ENCODE measurements at regions not wholly inside any gene's neighbourhood (a gene's known extent, or its start where the extent isn't known, plus 50 kb on each side); places are given as distances from the start of the nearest gene placed in this dataset.
"Not testable (repeated sequence)": the region's sequence is repeated elsewhere in the genome, so short reads cannot be mapped to it uniquely, and the experiment has no call there.

DNA sequence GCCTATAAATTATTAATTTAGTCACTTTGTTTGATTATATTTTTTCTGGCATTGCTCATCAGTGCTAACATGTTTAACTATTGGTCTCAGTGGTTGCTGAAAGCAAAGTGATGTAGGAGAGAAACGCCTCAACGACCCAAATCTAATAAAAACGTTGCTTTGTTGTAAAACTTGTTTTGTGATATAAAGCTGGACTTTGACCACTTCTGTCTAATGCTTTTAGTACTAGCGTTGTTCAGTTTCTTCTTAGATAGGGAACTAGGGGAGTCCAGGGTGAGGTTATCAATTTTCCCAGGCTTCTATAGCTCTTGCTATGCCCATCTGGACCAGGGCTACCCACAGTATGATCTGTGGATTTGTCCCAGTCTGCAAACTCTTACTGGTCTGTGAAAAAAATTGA lies 80.6 kb upstream of the TBC1D5 start:
- Histone ChIP-seq H2AFZ (ENCODE audit: low read depth) (no peak overlapping the region), H3K4me3 (IDR thresholded peaks at IDR 0.05; ENCODE audit: insufficient read depth, low read depth, low read length) (no peak overlapping the region), H3K27me3 (ENCODE audit: insufficient read depth, low read depth) (no peaks in the 10 kb centered on the region), H3K36me3 (ENCODE audit: insufficient read depth) (no peaks in the 10 kb centered on the region), H3K4me2 (no peak overlapping the region), H3K4me1 (ENCODE audit: low read depth, poor library complexity, severe bottlenecking) (no peaks in the 10 kb centered on the region), H4K20me1 (ENCODE audit: insufficient read depth) (no peaks in the 10 kb centered on the region), H3K9ac (no peak overlapping the region), H3K79me2 (ENCODE audit: insufficient read depth, low read depth) (no peaks in the 10 kb centered on the region), H3K27ac (no peak overlapping the region)
- TF ChIP-seq, protein P1, sequence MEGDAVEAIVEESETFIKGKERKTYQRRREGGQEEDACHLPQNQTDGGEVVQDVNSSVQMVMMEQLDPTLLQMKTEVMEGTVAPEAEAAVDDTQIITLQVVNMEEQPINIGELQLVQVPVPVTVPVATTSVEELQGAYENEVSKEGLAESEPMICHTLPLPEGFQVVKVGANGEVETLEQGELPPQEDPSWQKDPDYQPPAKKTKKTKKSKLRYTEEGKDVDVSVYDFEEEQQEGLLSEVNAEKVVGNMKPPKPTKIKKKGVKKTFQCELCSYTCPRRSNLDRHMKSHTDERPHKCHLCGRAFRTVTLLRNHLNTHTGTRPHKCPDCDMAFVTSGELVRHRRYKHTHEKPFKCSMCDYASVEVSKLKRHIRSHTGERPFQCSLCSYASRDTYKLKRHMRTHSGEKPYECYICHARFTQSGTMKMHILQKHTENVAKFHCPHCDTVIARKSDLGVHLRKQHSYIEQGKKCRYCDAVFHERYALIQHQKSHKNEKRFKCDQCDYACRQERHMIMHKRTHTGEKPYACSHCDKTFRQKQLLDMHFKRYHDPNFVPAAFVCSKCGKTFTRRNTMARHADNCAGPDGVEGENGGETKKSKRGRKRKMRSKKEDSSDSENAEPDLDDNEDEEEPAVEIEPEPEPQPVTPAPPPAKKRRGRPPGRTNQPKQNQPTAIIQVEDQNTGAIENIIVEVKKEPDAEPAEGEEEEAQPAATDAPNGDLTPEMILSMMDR (conservative IDR thresholded peaks at IDR 0.05; ENCODE audit: low read depth, low read length), result no peak

DNA sequence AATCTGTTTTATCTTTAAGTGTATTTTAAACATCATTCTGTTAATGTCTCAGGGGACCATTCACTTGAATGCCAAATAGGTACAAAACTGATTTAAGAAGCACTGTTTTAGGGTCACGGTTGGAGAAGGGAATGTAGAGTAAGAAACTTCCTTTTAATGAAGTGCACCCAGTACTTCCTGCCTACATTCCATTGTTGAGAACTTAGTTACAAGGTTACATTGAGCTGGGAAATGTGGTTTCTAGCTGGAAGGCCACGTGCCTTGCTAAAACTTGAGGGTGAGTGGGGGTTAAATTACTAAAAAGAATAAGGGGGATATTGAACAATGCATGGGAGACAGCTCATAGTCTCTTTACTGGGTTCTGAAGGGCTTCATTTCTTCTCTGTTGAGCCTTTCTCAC lies 78.3 kb upstream of the TBC1D5 start:
- Histone ChIP-seq H3K27ac (no peak overlapping the region), H3K4me3 (IDR thresholded peaks at IDR 0.05; ENCODE audit: insufficient read depth, low read depth, low read length) (no peak overlapping the region), H3K4me2 (no peak overlapping the region), H3K27me3 (ENCODE audit: insufficient read depth, low read depth) (no peaks in the 10 kb centered on the region), H4K20me1 (ENCODE audit: insufficient read depth) (no peaks in the 10 kb centered on the region), H3K4me1 (ENCODE audit: low read depth, poor library complexity, severe bottlenecking) (no peaks in the 10 kb centered on the region), H2AFZ (ENCODE audit: low read depth) (no peak overlapping the region), H3K9ac (no peak overlapping the region), H3K36me3 (ENCODE audit: insufficient read depth) (no peaks in the 10 kb centered on the region), H3K79me2 (ENCODE audit: insufficient read depth, low read depth) (no peaks in the 10 kb centered on the region)
- TF ChIP-seq, protein P1 (conservative IDR thresholded peaks at IDR 0.05; ENCODE audit: low read depth, low read length), result no peak

DNA sequence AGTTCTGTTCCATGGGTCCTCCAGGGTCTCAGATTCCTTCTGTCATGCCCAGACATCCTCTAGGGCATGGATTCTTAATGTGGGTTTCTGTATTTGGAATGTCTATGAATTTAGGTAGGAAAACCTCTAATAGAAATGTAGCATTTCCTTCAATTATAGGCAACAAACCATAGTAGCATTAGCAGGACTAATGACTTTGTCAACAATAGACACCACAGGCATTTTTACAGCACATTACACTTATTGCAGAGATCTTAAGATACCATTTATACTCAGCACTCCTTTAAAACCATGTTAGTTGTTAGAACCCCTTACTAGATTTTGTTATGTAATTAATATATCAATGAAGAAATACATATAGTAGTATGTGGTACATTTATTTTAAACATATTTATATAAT lies 77.8 kb upstream of the TBC1D5 start:
- Histone ChIP-seq H3K79me2 (ENCODE audit: insufficient read depth, low read depth) (no peaks in the 10 kb centered on the region), H3K4me3 (IDR thresholded peaks at IDR 0.05; ENCODE audit: insufficient read depth, low read depth, low read length) (no peak overlapping the region), H2AFZ (ENCODE audit: low read depth) (no peak overlapping the region), H3K9ac (no peak overlapping the region), H3K27me3 (ENCODE audit: insufficient read depth, low read depth) (no peaks in the 10 kb centered on the region), H3K36me3 (ENCODE audit: insufficient read depth) (no peaks in the 10 kb centered on the region), H3K27ac (no peak overlapping the region), H3K4me2 (no peak overlapping the region), H4K20me1 (ENCODE audit: insufficient read depth) (no peaks in the 10 kb centered on the region), H3K4me1 (ENCODE audit: low read depth, poor library complexity, severe bottlenecking) (no peaks in the 10 kb centered on the region)
- TF ChIP-seq, protein P1 (conservative IDR thresholded peaks at IDR 0.05; ENCODE audit: low read depth, low read length), result no peak

DNA sequence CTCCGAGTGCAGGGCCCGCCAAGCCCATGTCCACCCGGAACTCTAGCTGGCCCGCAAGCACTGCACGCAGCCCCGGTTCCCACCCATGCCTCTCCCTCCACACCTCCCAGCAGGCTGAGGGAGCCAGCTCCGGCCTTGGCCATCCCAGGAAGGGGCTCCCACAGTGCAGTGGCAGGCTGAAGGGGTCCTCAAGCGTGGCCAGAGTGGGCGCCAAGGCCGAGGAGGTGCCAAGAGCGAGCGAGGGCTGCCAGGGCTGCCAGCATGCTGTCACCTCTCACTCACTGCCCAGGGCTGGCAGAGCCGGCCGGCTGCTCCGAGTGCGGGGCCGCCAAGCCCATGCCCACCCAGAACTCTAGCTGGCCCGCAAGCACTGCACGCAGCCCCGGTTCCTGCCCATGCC lies 75.5 kb upstream of the TBC1D5 start:
- not testable (repeated sequence) for H3K27me3 ChIP-seq (ENCODE audit: insufficient read depth, low read depth); H3K4me3 ChIP-seq (IDR thresholded peaks at IDR 0.05; ENCODE audit: insufficient read depth, low read depth, low read length); H4K20me1 ChIP-seq (ENCODE audit: insufficient read depth)

DNA sequence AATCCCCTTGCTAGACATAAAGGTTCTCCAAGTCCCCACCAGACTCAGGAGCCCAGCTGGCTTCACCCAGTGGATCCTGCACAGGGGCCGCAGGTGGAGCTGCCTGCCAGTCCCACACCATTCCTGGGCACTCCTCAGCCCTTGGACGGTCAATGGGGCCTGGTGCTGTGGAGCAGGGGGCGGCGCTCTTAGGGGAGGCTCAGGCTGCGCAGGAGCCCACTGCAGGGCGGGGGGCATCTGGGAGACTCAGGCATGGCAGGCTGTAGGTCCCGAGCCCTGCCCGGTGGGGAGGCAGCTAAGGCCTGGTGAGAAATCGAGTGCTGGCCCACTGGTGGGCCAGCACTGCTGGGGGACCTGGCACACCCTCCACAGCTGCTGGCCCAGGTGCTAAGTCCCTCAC lies 75.1 kb upstream of the TBC1D5 start:
- no peaks in the 10 kb centered on the region for H3K4me1 ChIP-seq (ENCODE audit: low read depth, poor library complexity, severe bottlenecking)
- no peaks in the 10 kb centered on the region for H3K36me3 ChIP-seq (ENCODE audit: insufficient read depth)
- H3K9ac ChIP-seq, result no peak overlapping the region
- no peaks in the 10 kb centered on the region for H4K20me1 ChIP-seq (ENCODE audit: insufficient read depth)
- H3K4me3 ChIP-seq (IDR thresholded peaks at IDR 0.05; ENCODE audit: insufficient read depth, low read depth, low read length), result no peak overlapping the region
- H3K4me2 ChIP-seq, result no peak overlapping the region
- H3K27ac ChIP-seq, result no peak overlapping the region
- TF ChIP-seq, protein P1 (conservative IDR thresholded peaks at IDR 0.05; ENCODE audit: low read depth, low read length), result no peak
- no peaks in the 10 kb centered on the region for H3K27me3 ChIP-seq (ENCODE audit: insufficient read depth, low read depth)
- no peak overlapping the region for H2AFZ ChIP-seq (ENCODE audit: low read depth)
- no peaks in the 10 kb centered on the region for H3K79me2 ChIP-seq (ENCODE audit: insufficient read depth, low read depth)

More for the DNA sequence above, 75.5 kb upstream of the TBC1D5 start:
- not testable (repeated sequence) for H3K36me3 ChIP-seq (ENCODE audit: insufficient read depth); H3K79me2 ChIP-seq (ENCODE audit: insufficient read depth, low read depth); H2AFZ ChIP-seq (ENCODE audit: low read depth); H3K4me2 ChIP-seq; H3K27ac ChIP-seq; H3K9ac ChIP-seq; H3K4me1 ChIP-seq (ENCODE audit: low read depth, poor library complexity, severe bottlenecking)

DNA sequence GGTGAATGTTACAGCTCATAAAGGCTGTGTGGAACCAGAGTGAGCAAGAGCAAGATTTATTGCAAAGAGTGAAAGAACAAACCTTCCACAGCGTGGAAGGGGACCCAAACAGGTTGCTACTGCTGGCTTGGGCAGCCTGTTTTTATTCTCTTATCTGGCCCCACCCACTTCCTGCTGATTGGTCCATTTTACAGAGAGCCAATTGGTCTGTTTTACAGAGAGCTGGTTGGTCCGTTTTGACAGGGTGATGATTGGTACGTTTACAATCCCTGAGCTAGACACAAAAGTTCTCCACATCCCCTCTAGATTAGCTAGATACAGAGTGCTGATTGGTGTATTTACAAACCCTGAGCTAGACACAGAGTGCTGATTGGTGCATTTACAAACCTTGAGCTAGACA lies 74.4 kb upstream of the TBC1D5 start:
- H3K27me3 ChIP-seq (ENCODE audit: insufficient read depth, low read depth); H3K4me2 ChIP-seq; H2AFZ ChIP-seq (ENCODE audit: low read depth); H3K4me3 ChIP-seq (IDR thresholded peaks at IDR 0.05; ENCODE audit: insufficient read depth, low read depth, low read length); H3K4me1 ChIP-seq (ENCODE audit: low read depth, poor library complexity, severe bottlenecking); H3K27ac ChIP-seq; H3K36me3 ChIP-seq (ENCODE audit: insufficient read depth); H3K9ac ChIP-seq; H3K79me2 ChIP-seq (ENCODE audit: insufficient read depth, low read depth); H4K20me1 ChIP-seq (ENCODE audit: insufficient read depth): not testable (repeated sequence)

DNA sequence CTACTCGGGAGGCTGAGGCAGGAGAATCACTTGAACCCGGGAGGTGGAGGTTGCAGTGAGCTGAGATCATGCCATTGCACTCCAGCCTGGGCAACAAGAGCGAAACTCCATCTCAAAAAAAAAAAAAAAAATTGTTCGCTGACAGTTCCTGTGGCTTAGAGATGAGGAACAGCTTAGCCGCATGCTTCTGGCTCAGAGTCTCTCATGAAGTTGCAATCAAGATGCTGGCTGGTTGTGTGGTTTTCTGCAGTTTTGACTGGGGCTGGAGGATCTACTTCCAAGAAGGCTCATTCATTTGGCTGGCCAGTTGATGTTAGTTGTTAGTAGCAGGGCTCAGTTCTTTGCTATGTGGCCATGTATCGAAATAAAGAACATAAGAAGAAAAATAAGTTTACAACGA lies 69.9 kb upstream of the TBC1D5 start:
- H3K4me3 ChIP-seq (IDR thresholded peaks at IDR 0.05; ENCODE audit: insufficient read depth, low read depth, low read length); H3K4me1 ChIP-seq (ENCODE audit: low read depth, poor library complexity, severe bottlenecking); H3K4me2 ChIP-seq; H3K36me3 ChIP-seq (ENCODE audit: insufficient read depth); H3K9ac ChIP-seq; H3K79me2 ChIP-seq (ENCODE audit: insufficient read depth, low read depth); H2AFZ ChIP-seq (ENCODE audit: low read depth); H4K20me1 ChIP-seq (ENCODE audit: insufficient read depth); H3K27ac ChIP-seq; H3K27me3 ChIP-seq (ENCODE audit: insufficient read depth, low read depth): not testable (repeated sequence)
